ENCODE measurements at regions not wholly inside any gene's neighbourhood (a gene's known extent, or its start where the extent isn't known, plus 50 kb on each side); places are given as distances from the start of the nearest gene placed in this dataset.

DNA sequence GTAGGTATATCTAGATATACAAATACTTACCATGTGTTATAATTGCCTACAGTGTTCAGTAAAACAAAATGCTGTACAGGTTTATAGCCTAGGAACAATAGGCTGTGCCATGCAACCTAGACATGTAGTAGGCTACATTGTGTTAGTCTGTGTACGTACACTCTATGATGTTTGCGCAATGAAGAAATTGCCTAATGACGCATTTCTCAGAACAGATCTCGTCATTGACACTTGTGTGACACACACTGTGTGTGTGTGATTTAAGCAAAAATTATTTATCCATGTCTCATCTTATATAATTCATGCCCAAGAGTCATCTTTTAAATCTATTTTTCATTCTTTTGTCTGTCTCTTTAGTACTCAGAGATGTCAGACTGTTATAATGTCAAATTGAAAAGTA lies 1888.8 kb upstream of the PCDH20 start:
- no peaks in the 10 kb centered on the region for H3K27me3 ChIP-seq
- no peaks in the 10 kb centered on the region for H3K4me1 ChIP-seq
- no peaks in the 10 kb centered on the region for H3K9me3 ChIP-seq
- H3K36me3 ChIP-seq, result no peaks in the 10 kb centered on the region
- TF ChIP-seq CTCF (IDR thresholded peaks at IDR 0.05; ENCODE audit: low read depth, low read length), result no peak
- no peak for DNase-seq
- H3K4me3 ChIP-seq (ENCODE audit: low read depth, low read length), result no peak overlapping the region

- Histone ChIP-seq H3K4me3 (ENCODE audit: low read depth, low read length) (no peak overlapping the region), H3K4me1 (no peaks in the 10 kb centered on the region), H3K9me3 (no peaks in the 10 kb centered on the region), H3K27me3 (no peaks in the 10 kb centered on the region), H3K36me3 (no peaks in the 10 kb centered on the region)
- no peak for DNase-seq
- no peak for TF ChIP-seq CTCF (IDR thresholded peaks at IDR 0.05; ENCODE audit: low read depth, low read length)
These were observed 1884.3 kb upstream of the PCDH20 start for GRCh38 chr13:63299866-63300394.

DNA sequence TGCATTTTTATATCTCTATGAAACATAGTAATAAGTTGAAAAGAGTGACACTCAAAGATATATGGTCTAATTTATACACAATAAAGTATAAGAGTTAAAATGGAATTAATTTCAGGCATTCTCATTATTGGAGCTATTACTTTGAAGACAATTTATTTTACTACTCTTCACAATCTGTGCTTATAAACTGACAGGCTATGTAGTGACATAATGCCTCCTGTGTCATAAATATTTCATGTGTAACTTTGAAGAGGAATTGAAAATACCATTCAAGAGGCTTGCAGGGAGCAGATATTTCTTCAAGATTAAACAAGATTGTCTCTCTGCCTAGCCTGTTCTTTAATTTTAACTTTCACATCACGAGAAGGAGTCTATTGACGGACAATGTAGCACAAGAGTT lies 1881.5 kb upstream of the PCDH20 start:
- Histone ChIP-seq H3K4me1 (no peaks in the 10 kb centered on the region), H3K9me3 (no peaks in the 10 kb centered on the region), H3K27me3 (no peaks in the 10 kb centered on the region), H3K36me3 (no peaks in the 10 kb centered on the region), H3K4me3 (ENCODE audit: low read depth, low read length) (no peak overlapping the region)
- DNase-seq, result no peak
- no peak for TF ChIP-seq CTCF (IDR thresholded peaks at IDR 0.05; ENCODE audit: low read depth, low read length)

DNA sequence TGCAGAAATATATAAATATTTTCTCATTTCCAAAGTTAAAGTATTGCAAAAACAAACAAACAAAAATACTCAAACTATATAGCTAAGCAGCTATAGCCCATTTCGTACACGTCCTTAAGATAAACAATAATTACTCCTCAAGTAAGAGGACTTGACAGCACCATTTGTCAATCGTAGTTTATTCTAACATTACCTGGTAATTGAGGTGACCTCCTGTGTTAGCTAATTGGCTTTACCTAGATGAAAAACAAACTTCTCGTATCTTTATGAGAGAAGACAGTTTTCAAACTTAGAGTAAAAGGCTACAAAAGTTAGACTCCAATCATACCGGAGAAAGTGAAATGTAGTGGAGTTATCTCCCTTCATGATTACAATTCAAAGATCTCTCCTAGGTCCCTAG lies 1876.1 kb upstream of the PCDH20 start:
- H3K27me3 ChIP-seq, result no peaks in the 10 kb centered on the region
- no peak overlapping the region for H3K4me3 ChIP-seq (ENCODE audit: low read depth, low read length)
- no peaks in the 10 kb centered on the region for H3K36me3 ChIP-seq
- H3K4me1 ChIP-seq, result no peaks in the 10 kb centered on the region
- no peak for TF ChIP-seq CTCF (IDR thresholded peaks at IDR 0.05; ENCODE audit: low read depth, low read length)
- no peaks in the 10 kb centered on the region for H3K9me3 ChIP-seq
- DNase-seq, result no peak

DNA sequence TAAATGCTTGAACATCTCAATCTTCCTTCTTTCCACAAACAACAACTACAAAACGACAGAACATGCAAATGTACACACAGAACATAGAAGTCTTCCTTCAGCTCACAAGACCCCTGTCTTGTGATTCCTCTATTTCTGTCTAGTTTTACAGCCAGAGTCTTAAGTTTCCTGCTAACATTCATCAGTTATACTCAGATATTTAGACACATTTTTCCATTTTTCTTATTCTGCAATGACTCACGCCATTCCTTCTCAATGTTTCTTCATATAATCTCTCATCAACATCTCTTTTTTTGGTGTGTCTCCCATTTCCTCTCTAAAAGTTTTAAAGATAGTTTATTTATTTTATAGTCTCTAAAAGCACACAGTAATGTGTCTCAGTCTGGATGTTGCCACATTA lies 1872.9 kb upstream of the PCDH20 start:
- DNase-seq, result no peak
- no peaks in the 10 kb centered on the region for H3K4me1 ChIP-seq
- no peak overlapping the region for H3K4me3 ChIP-seq (ENCODE audit: low read depth, low read length)
- H3K9me3 ChIP-seq, result no peaks in the 10 kb centered on the region
- H3K36me3 ChIP-seq, result no peaks in the 10 kb centered on the region
- TF ChIP-seq CTCF (IDR thresholded peaks at IDR 0.05; ENCODE audit: low read depth, low read length), result no peak
- H3K27me3 ChIP-seq, result no peaks in the 10 kb centered on the region

DNA sequence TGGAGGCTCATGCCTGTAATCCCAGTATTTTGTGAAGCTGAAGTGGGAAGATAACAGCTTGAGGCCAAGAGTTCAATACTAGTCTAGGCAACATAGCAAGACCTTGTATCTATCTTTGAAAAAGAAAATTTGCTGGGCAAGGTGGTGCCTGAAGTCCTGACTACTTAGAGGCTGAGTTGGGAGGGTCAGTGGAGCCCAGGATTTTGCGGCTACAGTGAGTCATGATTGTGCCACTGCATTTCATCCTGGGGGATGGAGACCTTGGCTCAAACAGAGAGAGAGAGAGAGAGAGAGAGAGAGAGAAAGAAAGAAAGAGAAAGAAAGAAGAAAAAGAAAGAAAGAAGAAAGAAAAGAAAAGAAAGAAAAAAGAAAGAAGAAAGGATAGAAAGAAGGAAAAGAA lies 1872.3 kb upstream of the PCDH20 start:
- no peak for DNase-seq
- H3K36me3 ChIP-seq, result no peaks in the 10 kb centered on the region

More for the DNA sequence above, 1872.3 kb upstream of the PCDH20 start:
- Histone ChIP-seq H3K4me1 (no peaks in the 10 kb centered on the region), H3K27me3 (no peaks in the 10 kb centered on the region), H3K4me3 (ENCODE audit: low read depth, low read length) (no peak overlapping the region), H3K9me3 (no peaks in the 10 kb centered on the region)
- no peak for TF ChIP-seq CTCF (IDR thresholded peaks at IDR 0.05; ENCODE audit: low read depth, low read length)

Measured in BE2C (cell line).